ENCODE measurements at regions not wholly inside any gene's neighbourhood (a gene's known extent, or its start where the extent isn't known, plus 50 kb on each side); places are given as distances from the start of the nearest gene placed in this dataset.
"Not testable (repeated sequence)": the region's sequence is repeated elsewhere in the genome, so short reads cannot be mapped to it uniquely, and the experiment has no call there.

DNA sequence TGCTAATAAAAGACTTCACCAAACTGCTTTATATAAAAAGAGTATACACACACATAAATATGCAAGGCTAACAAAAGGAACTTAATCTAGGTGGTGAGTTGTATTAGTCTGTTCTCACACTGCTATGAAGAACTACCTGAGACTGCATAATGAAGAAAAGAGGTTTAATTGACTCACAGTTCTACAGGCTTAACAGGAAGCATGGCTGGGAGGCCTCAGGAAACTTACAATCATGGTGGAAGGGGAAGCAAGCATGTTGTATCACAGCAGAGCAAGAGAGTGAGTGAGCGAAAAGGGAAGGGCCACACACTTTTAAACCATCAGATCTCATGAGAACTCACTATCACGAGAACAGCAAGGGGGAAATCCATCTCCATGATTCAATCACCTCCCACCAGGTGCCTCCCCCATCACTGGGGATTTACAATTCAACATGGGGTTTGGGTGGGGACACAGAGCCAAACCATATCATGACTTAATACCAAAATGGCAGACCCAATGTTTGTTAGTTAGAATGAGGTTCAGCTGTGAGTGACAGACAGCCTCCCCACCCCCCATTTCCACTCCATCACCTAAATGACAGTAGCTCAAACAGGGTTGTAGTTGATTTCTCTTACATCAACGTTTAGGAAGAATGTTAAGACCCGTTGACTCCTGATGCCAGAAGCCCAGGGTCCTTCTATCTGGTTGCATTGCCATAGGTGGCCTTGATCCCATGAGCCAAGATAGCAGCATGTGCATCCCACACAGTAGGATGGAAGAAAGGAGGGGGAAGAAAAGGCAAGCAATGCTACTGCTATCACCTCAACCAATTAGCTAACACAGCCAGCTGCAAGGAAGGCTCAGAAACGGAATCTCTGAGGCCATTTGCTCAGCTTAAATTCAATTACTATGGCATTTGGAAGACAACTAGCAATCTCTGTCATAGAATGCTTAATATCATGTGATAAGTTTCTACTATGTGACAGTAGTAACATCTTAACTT, 77.0 kb downstream of the CCDC71L start:
- no peak overlapping the region for H3K4me3 ChIP-seq (ENCODE audit: low read depth, low read length, poor library complexity, severe bottlenecking)
- no peak overlapping the region for H2AFZ ChIP-seq (ENCODE audit: low read length)
- H4K20me1 ChIP-seq (ENCODE audit: insufficient read depth, low read length): no peaks in the 10 kb centered on the region
- no peaks in the 10 kb centered on the region for H3K9me2 ChIP-seq (ENCODE audit: low read depth, low read length)
- no peaks in the 10 kb centered on the region for H3K79me2 ChIP-seq (ENCODE audit: insufficient read depth, low read length)
- H3K36me3 ChIP-seq (ENCODE audit: insufficient read depth, low read length): no peaks in the 10 kb centered on the region
- no peaks in the 10 kb centered on the region for H3F3A ChIP-seq (ENCODE audit: insufficient read depth, low read length)
- no peak overlapping the region for H3K27ac ChIP-seq (ENCODE audit: low read depth, low read length, poor library complexity, severe bottlenecking)
- no peaks in the 10 kb centered on the region for H3K9me3 ChIP-seq (ENCODE audit: low read length)
- no peak for TF ChIP-seq EZH2 (IDR thresholded peaks at IDR 0.05; ENCODE audit: borderline replicate concordance, low read length)
- TF ChIP-seq, protein P1, sequence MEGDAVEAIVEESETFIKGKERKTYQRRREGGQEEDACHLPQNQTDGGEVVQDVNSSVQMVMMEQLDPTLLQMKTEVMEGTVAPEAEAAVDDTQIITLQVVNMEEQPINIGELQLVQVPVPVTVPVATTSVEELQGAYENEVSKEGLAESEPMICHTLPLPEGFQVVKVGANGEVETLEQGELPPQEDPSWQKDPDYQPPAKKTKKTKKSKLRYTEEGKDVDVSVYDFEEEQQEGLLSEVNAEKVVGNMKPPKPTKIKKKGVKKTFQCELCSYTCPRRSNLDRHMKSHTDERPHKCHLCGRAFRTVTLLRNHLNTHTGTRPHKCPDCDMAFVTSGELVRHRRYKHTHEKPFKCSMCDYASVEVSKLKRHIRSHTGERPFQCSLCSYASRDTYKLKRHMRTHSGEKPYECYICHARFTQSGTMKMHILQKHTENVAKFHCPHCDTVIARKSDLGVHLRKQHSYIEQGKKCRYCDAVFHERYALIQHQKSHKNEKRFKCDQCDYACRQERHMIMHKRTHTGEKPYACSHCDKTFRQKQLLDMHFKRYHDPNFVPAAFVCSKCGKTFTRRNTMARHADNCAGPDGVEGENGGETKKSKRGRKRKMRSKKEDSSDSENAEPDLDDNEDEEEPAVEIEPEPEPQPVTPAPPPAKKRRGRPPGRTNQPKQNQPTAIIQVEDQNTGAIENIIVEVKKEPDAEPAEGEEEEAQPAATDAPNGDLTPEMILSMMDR (IDR thresholded peaks at IDR 0.05; ENCODE audit: low read length): no peak
- no peaks in the 10 kb centered on the region for H3K27me3 ChIP-seq (ENCODE audit: insufficient read depth, low read length)
- no peak overlapping the region for H3K4me2 ChIP-seq (ENCODE audit: low read length)
- H3K4me1 ChIP-seq (ENCODE audit: insufficient read depth, low read length, severe bottlenecking): no peaks in the 10 kb centered on the region
- no peak overlapping the region for H3K9ac ChIP-seq (ENCODE audit: low read length)

GRCh38 chr7:106583100-106583499, 77.9 kb downstream of the CCDC71L start:
- no peaks in the 10 kb centered on the region for H3K27me3 ChIP-seq (ENCODE audit: insufficient read depth, low read length)
- H3K4me3 ChIP-seq (ENCODE audit: low read depth, low read length, poor library complexity, severe bottlenecking): no peak overlapping the region
- H3K79me2 ChIP-seq (ENCODE audit: insufficient read depth, low read length): no peaks in the 10 kb centered on the region
- no peak overlapping the region for H3K4me2 ChIP-seq (ENCODE audit: low read length)
- no peak overlapping the region for H3K27ac ChIP-seq (ENCODE audit: low read depth, low read length, poor library complexity, severe bottlenecking)
- no peaks in the 10 kb centered on the region for H3K9me3 ChIP-seq (ENCODE audit: low read length)
- TF ChIP-seq, protein P1 (IDR thresholded peaks at IDR 0.05; ENCODE audit: low read length): no peak
- TF ChIP-seq EZH2 (IDR thresholded peaks at IDR 0.05; ENCODE audit: borderline replicate concordance, low read length): no peak
- no peaks in the 10 kb centered on the region for H4K20me1 ChIP-seq (ENCODE audit: insufficient read depth, low read length)
- no peak overlapping the region for H3K9ac ChIP-seq (ENCODE audit: low read length)
- H3F3A ChIP-seq (ENCODE audit: insufficient read depth, low read length): no peaks in the 10 kb centered on the region
- no peak overlapping the region for H2AFZ ChIP-seq (ENCODE audit: low read length)
- H3K4me1 ChIP-seq (ENCODE audit: insufficient read depth, low read length, severe bottlenecking): no peaks in the 10 kb centered on the region
- no peaks in the 10 kb centered on the region for H3K9me2 ChIP-seq (ENCODE audit: low read depth, low read length)
- no peaks in the 10 kb centered on the region for H3K36me3 ChIP-seq (ENCODE audit: insufficient read depth, low read length)

DNA sequence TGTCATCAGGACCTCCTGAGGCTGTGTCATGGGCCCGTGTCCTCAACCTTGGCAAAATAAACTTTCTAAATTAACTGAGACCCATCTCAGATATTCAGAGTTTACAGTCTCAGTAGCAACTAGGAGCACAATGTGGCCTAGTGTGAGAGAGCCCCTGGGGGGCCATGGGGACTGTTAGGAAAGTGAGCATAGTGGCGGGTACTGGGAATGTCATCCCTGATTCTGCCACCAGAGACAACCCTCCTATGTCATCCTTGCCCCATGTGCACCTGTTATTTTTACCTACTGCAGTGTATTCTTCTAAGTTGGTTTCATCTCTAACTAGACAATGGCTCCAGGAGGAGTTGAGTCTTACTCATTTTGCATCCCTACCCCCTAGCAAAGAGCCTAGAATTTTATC, 78.6 kb downstream of the CCDC71L start:
- Histone ChIP-seq H3K9me2 (ENCODE audit: low read depth, low read length) (no peaks in the 10 kb centered on the region), H3K4me2 (ENCODE audit: low read length) (no peak overlapping the region), H3K9ac (ENCODE audit: low read length) (no peak overlapping the region), H3F3A (ENCODE audit: insufficient read depth, low read length) (no peaks in the 10 kb centered on the region), H3K27me3 (ENCODE audit: insufficient read depth, low read length) (no peaks in the 10 kb centered on the region), H3K79me2 (ENCODE audit: insufficient read depth, low read length) (no peaks in the 10 kb centered on the region), H3K36me3 (ENCODE audit: insufficient read depth, low read length) (no peaks in the 10 kb centered on the region), H3K27ac (ENCODE audit: low read depth, low read length, poor library complexity, severe bottlenecking) (no peak overlapping the region), H3K9me3 (ENCODE audit: low read length) (no peaks in the 10 kb centered on the region), H3K4me1 (ENCODE audit: insufficient read depth, low read length, severe bottlenecking) (no peaks in the 10 kb centered on the region), H4K20me1 (ENCODE audit: insufficient read depth, low read length) (no peaks in the 10 kb centered on the region), H3K4me3 (ENCODE audit: low read depth, low read length, poor library complexity, severe bottlenecking) (no peak overlapping the region), H2AFZ (ENCODE audit: low read length) (no peak overlapping the region)
- TF ChIP-seq EZH2 (IDR thresholded peaks at IDR 0.05; ENCODE audit: borderline replicate concordance, low read length): no peak
- TF ChIP-seq, protein P1 (IDR thresholded peaks at IDR 0.05; ENCODE audit: low read length): no peak

DNA sequence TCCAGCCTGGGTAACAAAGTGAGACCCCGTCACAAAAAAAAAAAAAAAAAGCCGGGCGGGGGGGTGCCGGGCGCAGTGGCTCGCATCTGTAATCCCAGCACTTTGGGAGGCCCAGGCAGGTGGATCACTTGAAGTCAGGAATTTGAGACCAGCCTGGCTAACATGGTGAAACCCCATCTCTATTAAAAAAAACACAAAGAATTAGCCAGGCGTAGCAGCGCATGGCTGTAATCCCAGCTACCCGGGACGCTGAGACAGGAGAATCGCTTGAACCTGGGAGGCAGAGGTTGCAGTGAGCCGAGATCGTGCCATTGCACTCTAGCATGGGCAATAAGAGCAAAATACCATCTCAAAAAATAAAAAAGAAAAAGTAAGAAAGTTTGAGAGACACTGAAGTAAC, 81.9 kb downstream of the CCDC71L start:
- H3K4me2 ChIP-seq (ENCODE audit: low read length); H3K4me3 ChIP-seq (ENCODE audit: low read depth, low read length, poor library complexity, severe bottlenecking): not testable (repeated sequence)

More for the DNA sequence above, 81.9 kb downstream of the CCDC71L start:
- H3K36me3 ChIP-seq (ENCODE audit: insufficient read depth, low read length); H3K9ac ChIP-seq (ENCODE audit: low read length); H4K20me1 ChIP-seq (ENCODE audit: insufficient read depth, low read length); H2AFZ ChIP-seq (ENCODE audit: low read length); H3K9me2 ChIP-seq (ENCODE audit: low read depth, low read length); H3K4me1 ChIP-seq (ENCODE audit: insufficient read depth, low read length, severe bottlenecking); H3K9me3 ChIP-seq (ENCODE audit: low read length); H3K79me2 ChIP-seq (ENCODE audit: insufficient read depth, low read length); H3K27ac ChIP-seq (ENCODE audit: low read depth, low read length, poor library complexity, severe bottlenecking); H3F3A ChIP-seq (ENCODE audit: insufficient read depth, low read length); H3K27me3 ChIP-seq (ENCODE audit: insufficient read depth, low read length): not testable (repeated sequence)
